ENCODE measurements at regions not wholly inside any gene's neighbourhood (a gene's known extent, or its start where the extent isn't known, plus 50 kb on each side); places are given as distances from the start of the nearest gene placed in this dataset.

DNA sequence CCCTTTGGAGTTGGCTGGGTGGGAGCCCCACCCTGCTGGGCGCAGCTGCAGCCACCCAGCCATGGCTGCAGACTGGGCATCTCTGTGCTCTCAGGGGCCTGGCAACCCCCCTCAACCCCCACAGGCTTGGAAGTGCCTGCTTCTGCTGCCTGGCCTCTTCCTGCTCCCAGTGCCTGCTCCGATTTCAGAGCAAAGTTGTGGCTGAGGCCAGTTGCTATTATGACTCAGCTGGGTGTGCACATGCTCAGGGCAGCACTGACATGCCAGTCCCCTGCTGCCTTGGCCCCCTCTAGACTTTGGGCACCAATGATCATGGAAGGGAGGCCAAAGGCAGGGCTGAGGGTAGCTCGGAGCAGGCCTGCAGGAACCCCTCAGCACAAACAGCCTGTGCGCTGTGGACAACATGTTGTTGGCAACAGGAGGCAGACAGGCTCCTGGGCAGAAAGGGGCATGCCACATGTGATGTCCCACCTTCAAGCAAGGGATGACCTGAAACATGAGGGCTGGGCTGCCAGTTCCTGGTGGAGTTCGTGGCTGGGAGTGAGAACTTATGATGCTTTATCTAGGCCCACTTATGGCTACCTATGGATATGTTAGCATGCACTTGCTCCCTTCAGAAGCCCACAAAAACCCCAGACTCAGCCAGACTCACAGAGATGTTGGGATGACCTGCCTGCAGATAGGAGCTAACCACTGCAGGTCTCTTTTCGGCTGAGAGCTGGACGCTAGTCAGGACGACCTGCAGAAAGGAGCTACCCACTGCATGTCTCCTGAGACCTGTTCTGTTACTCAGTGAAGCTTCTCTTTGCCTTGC, 96.4 kb upstream of the AMOTL1 start:
- intact Hi-C loops (cut with DNase I), result no loop called here

GRCh38 chr11:94672636-94673035, 95.5 kb upstream of the AMOTL1 start:
- DNase-seq (no peak), ATAC-seq (ENCODE audit: poor library complexity) (no peak)
- intact Hi-C loops (cut with DNase I), result no loop called here

More for the DNA sequence above, 96.4 kb upstream of the AMOTL1 start:
- no peak for ATAC-seq (ENCODE audit: poor library complexity)
- no peak for DNase-seq

DNA sequence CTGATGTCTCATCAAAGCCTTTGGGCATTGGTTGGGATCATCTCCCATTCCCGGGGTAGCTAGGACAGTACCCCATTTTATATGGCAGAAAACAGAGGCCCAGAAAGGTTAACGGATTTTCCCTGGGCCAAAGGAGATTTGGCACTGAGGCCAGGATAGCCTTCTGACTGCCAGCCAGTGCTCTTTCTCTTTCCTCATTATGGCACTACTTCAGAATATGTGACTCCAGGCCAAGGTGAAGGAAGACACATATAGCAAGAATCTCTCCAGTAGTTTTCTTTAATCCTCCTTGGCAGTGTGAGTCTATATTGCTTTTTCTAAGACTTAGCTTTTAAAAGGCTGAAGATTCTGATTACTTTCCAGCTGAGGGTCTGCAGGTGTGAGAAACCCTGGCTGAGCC, 94.8 kb upstream of the AMOTL1 start:
- intact Hi-C loops (cut with DNase I), result no loop called here
- no peak for DNase-seq
- no peak for ATAC-seq (ENCODE audit: poor library complexity)

GRCh38 chr11:94673951-94674491, 94.1 kb upstream of the AMOTL1 start:
- intact Hi-C loops (cut with DNase I), result no loop called here
- ATAC-seq (ENCODE audit: poor library complexity) (no peak), DNase-seq (no peak)

GRCh38 chr11:94675239-94675638, 92.9 kb upstream of the AMOTL1 start:
- ATAC-seq (ENCODE audit: poor library complexity), result no peak
- no peak for DNase-seq
- intact Hi-C loops (cut with DNase I), result no loop called here

GRCh38 chr11:94675813-94676212, 92.3 kb upstream of the AMOTL1 start:
- ATAC-seq (ENCODE audit: poor library complexity) (no peak), DNase-seq (no peak)
- intact Hi-C loops (cut with DNase I), result no loop called here

DNA sequence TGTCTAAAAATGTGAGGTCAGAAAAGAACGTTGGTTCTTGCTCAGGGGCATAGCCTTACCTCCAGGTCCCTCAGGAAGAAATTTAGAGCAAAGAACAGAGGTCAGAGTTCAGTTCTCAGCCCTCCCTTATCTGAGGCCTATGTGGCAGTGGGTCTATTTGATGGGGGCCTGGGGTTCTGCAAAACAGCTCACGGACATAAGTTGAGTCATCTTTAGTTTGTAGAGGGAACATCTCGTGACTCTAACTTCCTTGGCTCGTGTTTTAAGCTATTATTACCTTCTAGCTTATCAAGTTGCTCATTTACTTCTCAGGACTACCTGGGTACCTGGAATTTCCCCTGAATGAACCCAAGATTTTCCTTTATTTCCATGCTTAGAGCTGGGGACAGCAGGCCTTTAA, 91.3 kb upstream of the AMOTL1 start:
- DNase-seq, result no peak
- ATAC-seq (ENCODE audit: poor library complexity), result no peak
- intact Hi-C loops (cut with DNase I), result no loop called here

DNA sequence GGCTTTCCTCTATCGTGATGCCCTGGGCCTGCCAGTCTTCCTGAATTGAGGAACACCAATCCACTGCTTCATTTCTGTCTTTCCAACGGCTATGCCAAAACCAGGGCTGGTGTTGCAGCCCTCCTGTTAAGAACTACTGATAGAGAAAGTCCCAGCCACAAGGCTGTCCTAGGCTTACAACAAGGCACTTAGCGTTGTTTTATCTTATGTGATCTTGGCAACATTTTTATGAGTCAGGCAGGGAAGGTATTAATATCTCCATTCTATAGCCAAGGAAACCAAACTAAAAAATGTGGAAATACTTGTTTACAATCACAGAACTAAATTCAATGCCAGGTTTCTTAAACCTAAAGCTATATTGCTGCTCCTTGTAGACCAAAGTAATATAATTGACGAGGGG, 89.9 kb upstream of the AMOTL1 start:
- no peak for DNase-seq

GRCh38 chr11:94678901-94679300, 89.3 kb upstream of the AMOTL1 start:
- no peak for ATAC-seq (ENCODE audit: poor library complexity)
- no peak for DNase-seq

More for the DNA sequence above, 89.9 kb upstream of the AMOTL1 start:
- ATAC-seq (ENCODE audit: poor library complexity), result no peak
- intact Hi-C loops (cut with DNase I), result no loop called here

DNA sequence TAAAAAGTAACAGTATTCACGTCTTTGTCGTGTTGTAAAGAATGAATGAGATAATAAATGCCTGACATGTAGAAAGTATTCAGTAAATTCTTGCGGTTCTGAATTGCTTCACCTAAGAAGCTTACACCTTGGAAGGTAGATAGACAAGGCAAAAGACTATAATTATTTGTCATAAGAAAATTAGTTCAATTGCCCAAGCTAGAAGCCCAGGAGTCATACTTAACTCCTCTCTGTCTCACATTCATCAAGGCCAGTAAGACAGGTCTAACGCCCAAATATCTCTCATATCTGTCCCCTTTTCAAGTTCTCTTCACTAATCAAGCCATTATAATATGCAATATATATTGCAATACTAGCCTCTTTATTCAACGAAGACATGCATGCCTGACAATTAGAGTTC, 87.7 kb upstream of the AMOTL1 start:
- intact Hi-C loops (cut with DNase I), result no loop called here
- ATAC-seq (ENCODE audit: poor library complexity) (no peak), DNase-seq (no peak)

More at GRCh38 chr11:94678901-94679300, 89.3 kb upstream of the AMOTL1 start:
- intact Hi-C loops (cut with DNase I), result no loop called here

GRCh38 chr11:94681140-94681539, 87.0 kb upstream of the AMOTL1 start:
- DNase-seq (no peak), ATAC-seq (ENCODE audit: poor library complexity) (no peak)
- intact Hi-C loops (cut with DNase I), result no loop called here

DNA sequence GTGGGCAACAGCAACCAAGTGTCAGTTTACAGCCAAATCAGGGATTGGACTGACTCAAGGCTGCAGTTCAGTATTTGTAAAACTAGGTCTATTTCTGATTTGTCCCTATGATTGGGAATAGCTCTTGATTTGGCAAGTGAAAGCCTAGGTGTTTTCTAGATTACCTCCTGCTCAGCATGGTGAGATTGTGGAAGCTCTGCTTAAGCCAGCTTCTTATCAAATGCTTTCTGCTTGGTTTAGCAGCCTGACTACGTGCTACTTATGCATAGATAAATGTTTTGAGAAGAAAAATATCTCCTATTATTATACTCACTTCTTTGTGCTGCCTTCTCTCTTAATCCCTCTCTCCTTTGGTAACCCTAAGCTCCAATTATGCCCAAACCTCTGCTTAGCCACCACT, 86.3 kb upstream of the AMOTL1 start:
- ATAC-seq (ENCODE audit: poor library complexity), result no peak
- no peak for DNase-seq
- intact Hi-C loops (cut with DNase I), result no loop called here

DNA sequence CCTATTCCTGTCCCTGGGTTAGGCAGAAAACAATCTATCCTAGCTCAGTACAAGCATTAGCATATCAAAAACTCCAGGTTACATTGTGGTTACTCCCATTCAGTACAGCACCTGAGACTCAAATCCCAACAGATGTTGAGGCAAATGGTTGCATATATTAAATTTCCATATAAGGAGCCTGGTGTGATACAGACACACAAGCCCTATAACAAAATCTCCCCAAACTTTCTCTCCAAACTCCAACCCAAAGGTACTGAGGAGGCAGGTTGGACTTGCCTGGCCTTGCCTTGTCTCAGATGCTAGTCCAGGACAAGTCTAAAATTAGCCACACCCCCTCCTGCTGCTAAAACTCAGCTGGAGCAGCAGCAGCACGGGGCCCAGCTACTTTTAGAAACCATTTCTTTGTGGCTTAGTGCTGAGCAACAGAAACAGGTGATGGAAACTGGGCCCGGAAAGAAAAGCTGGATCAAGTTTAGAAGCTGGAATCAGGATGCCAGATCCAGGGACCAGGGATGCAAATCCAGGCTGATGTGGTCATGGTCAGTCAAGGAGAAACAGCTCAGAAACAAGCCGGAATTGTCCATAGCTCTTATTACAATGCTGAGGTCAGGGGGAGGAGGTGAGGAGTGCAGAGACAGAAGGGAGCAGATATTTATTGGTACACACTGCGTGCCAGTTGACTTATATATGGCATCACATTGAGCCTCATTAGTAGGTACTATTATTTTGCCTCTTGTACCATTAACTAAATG, 73.7 kb upstream of the AMOTL1 start:
- no peak for DNase-seq
- intact Hi-C loops (cut with DNase I), result no loop called here
- peak; percentile 95 for ATAC-seq (ENCODE audit: poor library complexity)

DNA sequence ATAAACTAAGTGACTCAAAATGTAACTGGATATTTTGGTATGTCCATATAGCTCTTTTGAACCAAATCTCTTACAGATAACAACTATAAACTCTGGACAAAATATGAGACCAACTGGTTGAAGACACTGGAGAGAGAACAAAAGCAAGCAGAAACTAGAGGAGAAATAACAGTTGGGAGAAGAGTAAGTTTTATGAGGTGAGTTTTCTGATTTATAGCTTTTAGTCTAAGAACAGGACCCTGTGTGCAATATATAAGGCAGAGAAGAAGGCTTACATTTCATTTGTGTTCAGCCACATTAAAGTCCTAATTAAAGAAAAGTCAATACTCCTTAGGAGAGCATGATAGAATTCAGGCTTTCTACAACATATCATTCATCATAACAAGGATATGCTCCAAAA, 71.0 kb upstream of the AMOTL1 start:
- intact Hi-C loops (cut with DNase I), result no loop called here
- no peak for DNase-seq

GRCh38 chr11:94700622-94701021, 67.5 kb upstream of the AMOTL1 start:
- no peak for DNase-seq
- intact Hi-C loops (cut with DNase I), result no loop called here
- no peak for ATAC-seq (ENCODE audit: poor library complexity)

More for the DNA sequence above, 71.0 kb upstream of the AMOTL1 start:
- ATAC-seq (ENCODE audit: poor library complexity), result no peak

DNA sequence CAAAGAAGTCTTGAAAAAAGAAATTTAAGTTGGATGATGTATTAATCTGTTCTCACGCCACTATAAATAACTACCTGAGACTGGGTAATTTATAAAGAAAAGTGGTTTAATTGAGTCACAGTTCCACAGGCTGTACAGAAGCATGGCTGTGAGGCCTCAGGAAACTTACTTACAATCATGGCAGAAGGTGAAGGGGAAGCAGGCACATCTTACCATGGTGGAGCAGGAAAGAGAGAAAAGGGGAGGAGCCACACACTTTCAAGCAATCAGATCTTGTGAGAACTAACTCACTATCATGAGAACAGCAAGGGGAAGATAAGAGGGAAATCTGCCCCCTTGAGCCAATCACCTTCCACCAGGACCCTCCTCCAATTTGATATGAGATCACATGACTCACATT, 65.7 kb upstream of the AMOTL1 start:
- DNase-seq (no peak), ATAC-seq (ENCODE audit: poor library complexity) (no peak)
- intact Hi-C loops (cut with DNase I), result no loop called here

DNA sequence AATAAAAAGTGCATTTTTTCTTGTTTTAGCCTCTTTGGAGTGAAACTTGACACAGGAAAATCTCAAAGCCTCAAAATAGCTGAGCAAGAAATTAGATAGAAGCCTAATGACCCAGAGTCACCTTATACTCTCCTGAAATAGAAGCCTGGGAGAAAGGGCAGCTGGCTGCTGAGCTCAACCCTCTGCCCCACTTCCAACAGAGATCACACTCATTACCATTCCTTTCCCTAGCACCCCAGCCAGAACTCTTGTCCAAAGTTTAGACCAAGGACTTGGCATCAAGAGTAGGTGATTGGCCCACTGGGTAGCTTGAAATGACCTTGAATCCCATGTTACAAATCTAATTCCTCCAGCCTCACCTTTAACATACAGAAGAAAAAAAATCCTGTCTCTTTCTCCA, 62.7 kb upstream of the AMOTL1 start:
- DNase-seq, result peak; percentile 44
- peak; percentile 94 for ATAC-seq (ENCODE audit: poor library complexity)
- intact Hi-C loops (cut with DNase I), result no loop called here

GRCh38 chr11:94705891-94706615, 62.1 kb upstream of the AMOTL1 start:
- peak; percentile 38 for DNase-seq
- peak; percentile 91 for ATAC-seq (ENCODE audit: poor library complexity)
- intact Hi-C loops (cut with DNase I), result no loop called here

- intact Hi-C loops (cut with DNase I), result no loop called here
- DNase-seq (no peak), ATAC-seq (ENCODE audit: poor library complexity) (no peak)
Measured at GRCh38 chr11:94708176-94708575, 60.0 kb upstream of the AMOTL1 start.

Measured in Right ventricle myocardium superior (tissue), 1 donor.